ENCODE measurements at regions not wholly inside any gene's neighbourhood (a gene's known extent, or its start where the extent isn't known, plus 50 kb on each side); places are given as distances from the start of the nearest gene placed in this dataset.

GRCh38 chr21:39087238-39088030 is 95.8 kb downstream of the PSMG1 start:
- TF ChIP-seq POLR2A (IDR thresholded peaks at IDR 0.05) = no peak
- no peak for TF ChIP-seq CTCF (IDR thresholded peaks at IDR 0.05)
